ENCODE measurements at regions not wholly inside any gene's neighbourhood (a gene's known extent, or its start where the extent isn't known, plus 50 kb on each side); places are given as distances from the start of the nearest gene placed in this dataset.

- Mint-ChIP-seq H3K4me3 (no peak overlapping the region), H3K9me3 (peaks cover 6% of the 10 kb centered on the region), H3K27me3 (no peaks in the 10 kb centered on the region), H3K27ac (no peak overlapping the region), H3K36me3 (no peaks in the 10 kb centered on the region), H3K4me1 (no peaks in the 10 kb centered on the region)
- CTCF ChIA-PET = no interaction called here
- no peak for DNase-seq
These were observed 289.7 kb upstream of the ADAMTS9 start for GRCh38 chr3:64977308-64978100.

GRCh38 chr3:64976456-64976855 is 288.7 kb upstream of the ADAMTS9 start:
- H3K27ac Mint-ChIP-seq = no peak overlapping the region
- H3K27me3 Mint-ChIP-seq = no peaks in the 10 kb centered on the region
- no peaks in the 10 kb centered on the region for H3K36me3 Mint-ChIP-seq
- no peak for DNase-seq
- H3K4me3 Mint-ChIP-seq = no peak overlapping the region
- CTCF ChIA-PET = interaction anchor here (0.6 kb wide), 1 partner anchor 446 kb away, joined by 4 read pairs; no protein-coding TSS in a partner anchor
- no peaks in the 10 kb centered on the region for H3K4me1 Mint-ChIP-seq
- H3K9me3 Mint-ChIP-seq = peaks cover 6% of the 10 kb centered on the region

- H3K36me3 Mint-ChIP-seq = no peaks in the 10 kb centered on the region
- no peaks in the 10 kb centered on the region for H3K4me1 Mint-ChIP-seq
These were observed 287.3 kb upstream of the ADAMTS9 start for GRCh38 chr3:64975147-64975546.

GRCh38 chr3:64974401-64974800 is 286.6 kb upstream of the ADAMTS9 start:
- Mint-ChIP-seq H3K4me3 (no peak overlapping the region), H3K4me1 (no peaks in the 10 kb centered on the region), H3K36me3 (no peaks in the 10 kb centered on the region), H3K27ac (no peak overlapping the region), H3K27me3 (no peaks in the 10 kb centered on the region), H3K9me3 (peaks cover 6% of the 10 kb centered on the region)
- no peak for DNase-seq
- CTCF ChIA-PET = no interaction called here

More at GRCh38 chr3:64975147-64975546, 287.3 kb upstream of the ADAMTS9 start:
- CTCF ChIA-PET = no interaction called here
- Mint-ChIP-seq H3K9me3 (peaks cover 6% of the 10 kb centered on the region), H3K27ac (no peak overlapping the region), H3K4me3 (no peak overlapping the region), H3K27me3 (no peaks in the 10 kb centered on the region)
- no peak for DNase-seq

GRCh38 chr3:64972793-64973192 is 285.0 kb upstream of the ADAMTS9 start:
- H3K27me3 Mint-ChIP-seq = no peaks in the 10 kb centered on the region
- no peak overlapping the region for H3K4me3 Mint-ChIP-seq
- no peak overlapping the region for H3K27ac Mint-ChIP-seq
- no peaks in the 10 kb centered on the region for H3K4me1 Mint-ChIP-seq
- H3K36me3 Mint-ChIP-seq = no peaks in the 10 kb centered on the region
- peaks cover 6% of the 10 kb centered on the region for H3K9me3 Mint-ChIP-seq
- CTCF ChIA-PET = no interaction called here
- no peak for DNase-seq

GRCh38 chr3:64971602-64972001 is 283.8 kb upstream of the ADAMTS9 start:
- H3K4me3 Mint-ChIP-seq = no peak overlapping the region
- no peaks in the 10 kb centered on the region for H3K36me3 Mint-ChIP-seq

GRCh38 chr3:64970634-64971033 is 282.8 kb upstream of the ADAMTS9 start:
- H3K4me1 Mint-ChIP-seq = no peaks in the 10 kb centered on the region
- no peak overlapping the region for H3K4me3 Mint-ChIP-seq
- no peak overlapping the region for H3K27ac Mint-ChIP-seq
- CTCF ChIA-PET = no interaction called here
- peaks cover 9% of the 10 kb centered on the region for H3K9me3 Mint-ChIP-seq
- no peaks in the 10 kb centered on the region for H3K36me3 Mint-ChIP-seq
- DNase-seq = no peak
- no peaks in the 10 kb centered on the region for H3K27me3 Mint-ChIP-seq

More at GRCh38 chr3:64971602-64972001, 283.8 kb upstream of the ADAMTS9 start:
- Mint-ChIP-seq H3K9me3 (peaks cover 6% of the 10 kb centered on the region), H3K27ac (no peak overlapping the region), H3K27me3 (no peaks in the 10 kb centered on the region), H3K4me1 (no peaks in the 10 kb centered on the region)
- CTCF ChIA-PET = no interaction called here
- DNase-seq = no peak

- Mint-ChIP-seq H3K4me1 (no peaks in the 10 kb centered on the region), H3K9me3 (peaks cover 11% of the 10 kb centered on the region), H3K36me3 (no peaks in the 10 kb centered on the region), H3K4me3 (no peak overlapping the region), H3K27ac (no peak overlapping the region), H3K27me3 (no peaks in the 10 kb centered on the region)
- DNase-seq = no peak
- CTCF ChIA-PET = no interaction called here
These were observed 273.5 kb upstream of the ADAMTS9 start for GRCh38 chr3:64961301-64961700.

GRCh38 chr3:64958199-64958843 is 270.5 kb upstream of the ADAMTS9 start:
- no peak overlapping the region for H3K4me3 Mint-ChIP-seq
- CTCF ChIA-PET = no interaction called here
- no peak overlapping the region for H3K27ac Mint-ChIP-seq
- no peaks in the 10 kb centered on the region for H3K27me3 Mint-ChIP-seq
- H3K36me3 Mint-ChIP-seq = no peaks in the 10 kb centered on the region
- H3K4me1 Mint-ChIP-seq = no peaks in the 10 kb centered on the region
- DNase-seq = no peak
- peaks cover 3% of the 10 kb centered on the region for H3K9me3 Mint-ChIP-seq

- no peak for DNase-seq
- H3K36me3 Mint-ChIP-seq = no peaks in the 10 kb centered on the region
- no peak overlapping the region for H3K27ac Mint-ChIP-seq
- no peak overlapping the region for H3K4me3 Mint-ChIP-seq
- H3K27me3 Mint-ChIP-seq = no peaks in the 10 kb centered on the region
- CTCF ChIA-PET = no interaction called here
- peaks cover 3% of the 10 kb centered on the region for H3K9me3 Mint-ChIP-seq
- no peaks in the 10 kb centered on the region for H3K4me1 Mint-ChIP-seq
These were observed 269.8 kb upstream of the ADAMTS9 start for GRCh38 chr3:64957408-64958198.

GRCh38 chr3:64956711-64957325 is 269.0 kb upstream of the ADAMTS9 start:
- no peaks in the 10 kb centered on the region for H3K27me3 Mint-ChIP-seq
- CTCF ChIA-PET = no interaction called here
- peaks cover 3% of the 10 kb centered on the region for H3K9me3 Mint-ChIP-seq
- no peak for DNase-seq
- no peaks in the 10 kb centered on the region for H3K4me1 Mint-ChIP-seq
- H3K27ac Mint-ChIP-seq = no peak overlapping the region
- no peak overlapping the region for H3K4me3 Mint-ChIP-seq
- no peaks in the 10 kb centered on the region for H3K36me3 Mint-ChIP-seq

- CTCF ChIA-PET = no interaction called here
- H3K27me3 Mint-ChIP-seq = no peaks in the 10 kb centered on the region
- H3K27ac Mint-ChIP-seq = no peak overlapping the region
- no peak for DNase-seq
- no peaks in the 10 kb centered on the region for H3K4me1 Mint-ChIP-seq
- H3K4me3 Mint-ChIP-seq = no peak overlapping the region
- H3K36me3 Mint-ChIP-seq = no peaks in the 10 kb centered on the region
- peaks cover 3% of the 10 kb centered on the region for H3K9me3 Mint-ChIP-seq
These were observed 267.3 kb upstream of the ADAMTS9 start for GRCh38 chr3:64954995-64955636.

- H3K27me3 Mint-ChIP-seq = no peaks in the 10 kb centered on the region
- H3K27ac Mint-ChIP-seq = no peak overlapping the region
- H3K4me1 Mint-ChIP-seq = no peaks in the 10 kb centered on the region
- no peaks in the 10 kb centered on the region for H3K36me3 Mint-ChIP-seq
- CTCF ChIA-PET = no interaction called here
- no peak overlapping the region for H3K4me3 Mint-ChIP-seq
- DNase-seq = no peak
- peaks cover 2% of the 10 kb centered on the region for H3K9me3 Mint-ChIP-seq
These were observed 257.4 kb upstream of the ADAMTS9 start for GRCh38 chr3:64945171-64945729.

GRCh38 chr3:64943866-64944265 is 256.1 kb upstream of the ADAMTS9 start:
- Mint-ChIP-seq H3K27ac (no peak overlapping the region), H3K36me3 (no peaks in the 10 kb centered on the region), H3K4me1 (no peaks in the 10 kb centered on the region), H3K27me3 (no peaks in the 10 kb centered on the region), H3K9me3 (peaks cover 2% of the 10 kb centered on the region), H3K4me3 (no peak overlapping the region)
- no peak for DNase-seq
- CTCF ChIA-PET = no interaction called here
